Activated CD4-positive, alpha-beta T cell treated with anti-CD3 and anti-CD28 coated beads for 36 hours (primary cell): ENCODE measurements at regions not wholly inside any gene's neighbourhood (a gene's known extent, or its start where the extent isn't known, plus 50 kb on each side); places are given as distances from the start of the nearest gene placed in this dataset.
"Not testable (repeated sequence)": the region's sequence is repeated elsewhere in the genome, so short reads cannot be mapped to it uniquely, and the experiment has no call there.

Source experiments
- ATAC-seq: fragments of 200-7000 bp; cut with Tn5 transposase; one replicate; pipeline ENCODE4 v1.10.0; 2021; ENCODE audit warnings: mild to moderate bottlenecking, moderate library complexity
- CTCF ChIA-PET: fragments of 350-600 bp; sonication (Branson Sonifier 250); formaldehyde crosslinking; loops from one replicate; lab custom pipeline; 2021; ENCODE audit warnings: antibody characterized with exemption; lab: Charles Lee
- POLR2A ChIA-PET: fragments of 350-600 bp; sonication (Branson Sonifier 250); formaldehyde crosslinking; loops from one replicate; lab custom pipeline; 2021; ENCODE audit warnings: antibody characterized with exemption, inconsistent platforms; lab: Charles Lee
- DNase-seq: peaks from one replicate; pipeline ENCODE4 v3.0.0-alpha.2; 2020
- H3K27ac Mint-ChIP-seq: one replicate; pipeline ENCODE4 v1.8.0; 2021; ENCODE audit warnings: mixed read lengths
- H3K27me3 Mint-ChIP-seq: one replicate; pipeline ENCODE4 v1.8.0; 2021; ENCODE audit warnings: mixed read lengths
- H3K36me3 Mint-ChIP-seq: one replicate; pipeline ENCODE4 v1.8.0; 2021; ENCODE audit warnings: low read depth, mixed read lengths
- H3K4me1 Mint-ChIP-seq: one replicate; pipeline ENCODE4 v1.8.0; 2021; ENCODE audit warnings: mixed read lengths
- H3K4me3 Mint-ChIP-seq: one replicate; pipeline ENCODE4 v1.8.0; 2021; ENCODE audit warnings: mild to moderate bottlenecking, moderate library complexity, mixed read lengths
- H3K9me3 Mint-ChIP-seq: one replicate; pipeline ENCODE4 v1.8.0; 2021; ENCODE audit warnings: low read depth, mixed read lengths
- intact Hi-C, 2 experiments: fragments of 100-400 bp; cut with DNase I in 1 of 2; cut with micrococcal nuclease in 1 of 2; formaldehyde crosslinking; loops; one replicate each; pipeline versions ENCODE4 v1.14.2 to v1.15.1; 2022 to 2024; cut with DNase I, micrococcal nuclease

- POLR2A ChIA-PET, H3K36me3 Mint-ChIP-seq, H3K27ac Mint-ChIP-seq, ATAC-seq, H3K4me3 Mint-ChIP-seq, H3K4me1 Mint-ChIP-seq, DNase-seq, CTCF ChIA-PET, intact Hi-C loops, H3K9me3 Mint-ChIP-seq: not testable (repeated sequence)
- peaks cover 11% of the 10 kb centered on the region for H3K27me3 Mint-ChIP-seq
Observed at GRCh38 chr2:91466780-91467363, 2775.4 kb downstream of the RPIA start.

- H3K4me1 Mint-ChIP-seq, H3K9me3 Mint-ChIP-seq, ATAC-seq, DNase-seq, H3K36me3 Mint-ChIP-seq, intact Hi-C loops, CTCF ChIA-PET, POLR2A ChIA-PET: not testable (repeated sequence)
- Mint-ChIP-seq H3K27me3 (peaks cover 14% of the 10 kb centered on the region), H3K4me3 (peak overlapping the region; percentile 63), H3K27ac (peak overlapping the region; percentile 66)
Observed at GRCh38 chr2:91476244-91476935, 2784.9 kb downstream of the RPIA start.

GRCh38 chr2:91476936-91477246 is 2785.4 kb downstream of the RPIA start:
- POLR2A ChIA-PET, H3K9me3 Mint-ChIP-seq, H3K36me3 Mint-ChIP-seq, H3K4me1 Mint-ChIP-seq, DNase-seq, CTCF ChIA-PET, intact Hi-C loops, ATAC-seq: not testable (repeated sequence)
- H3K4me3 Mint-ChIP-seq, result peak overlapping the region; percentile 63
- peak overlapping the region; percentile 66 for H3K27ac Mint-ChIP-seq
- H3K27me3 Mint-ChIP-seq, result peaks cover 16% of the 10 kb centered on the region

- H3K4me1 Mint-ChIP-seq, H3K36me3 Mint-ChIP-seq, H3K9me3 Mint-ChIP-seq, intact Hi-C loops, H3K27ac Mint-ChIP-seq, CTCF ChIA-PET, H3K4me3 Mint-ChIP-seq, POLR2A ChIA-PET, ATAC-seq: not testable (repeated sequence)
- DNase-seq, result peak; percentile 12
- H3K27me3 Mint-ChIP-seq, result peaks cover 13% of the 10 kb centered on the region
Observed at GRCh38 chr2:91477291-91477690, 2785.8 kb downstream of the RPIA start.

GRCh38 chr2:91477731-91478672 is 2786.5 kb downstream of the RPIA start:
- intact Hi-C loops, result no loop called here
- peaks cover 2% of the 10 kb centered on the region for H3K36me3 Mint-ChIP-seq
- POLR2A ChIA-PET, result no interaction called here
- H3K4me3 Mint-ChIP-seq, result no peak overlapping the region
- DNase-seq (peak; percentile 25), ATAC-seq (no peak)
- peaks cover 15% of the 10 kb centered on the region for H3K27me3 Mint-ChIP-seq
- H3K4me1 Mint-ChIP-seq, result peaks cover 3% of the 10 kb centered on the region
- H3K27ac Mint-ChIP-seq, result no peak overlapping the region
- H3K9me3 Mint-ChIP-seq, result no peaks in the 10 kb centered on the region
- CTCF ChIA-PET, result no interaction called here

GRCh38 chr2:91478851-91479718 is 2787.6 kb downstream of the RPIA start:
- H3K4me1 Mint-ChIP-seq, ATAC-seq, H3K27ac Mint-ChIP-seq, POLR2A ChIA-PET, CTCF ChIA-PET, H3K9me3 Mint-ChIP-seq, intact Hi-C loops, H3K36me3 Mint-ChIP-seq, H3K4me3 Mint-ChIP-seq: not testable (repeated sequence)
- DNase-seq, result peak; percentile 24
- peaks cover 13% of the 10 kb centered on the region for H3K27me3 Mint-ChIP-seq

- H3K4me1 Mint-ChIP-seq, DNase-seq, H3K9me3 Mint-ChIP-seq, CTCF ChIA-PET, H3K27ac Mint-ChIP-seq, POLR2A ChIA-PET, intact Hi-C loops, H3K4me3 Mint-ChIP-seq, H3K27me3 Mint-ChIP-seq, H3K36me3 Mint-ChIP-seq, ATAC-seq: not testable (repeated sequence)
Observed at GRCh38 chr2:91485226-91485625, 2793.8 kb downstream of the RPIA start.

- H3K27me3 Mint-ChIP-seq, H3K27ac Mint-ChIP-seq, CTCF ChIA-PET, ATAC-seq, POLR2A ChIA-PET, DNase-seq, H3K4me3 Mint-ChIP-seq, H3K9me3 Mint-ChIP-seq, intact Hi-C loops, H3K36me3 Mint-ChIP-seq, H3K4me1 Mint-ChIP-seq: not testable (repeated sequence)
Observed at GRCh38 chr2:91497129-91498064, 2805.9 kb downstream of the RPIA start.

GRCh38 chr2:91498065-91498449 is 2806.6 kb downstream of the RPIA start:
- H3K4me1 Mint-ChIP-seq, DNase-seq, CTCF ChIA-PET, H3K27ac Mint-ChIP-seq, H3K9me3 Mint-ChIP-seq, H3K27me3 Mint-ChIP-seq, H3K36me3 Mint-ChIP-seq, POLR2A ChIA-PET, intact Hi-C loops, ATAC-seq, H3K4me3 Mint-ChIP-seq: not testable (repeated sequence)

- intact Hi-C loops, H3K9me3 Mint-ChIP-seq, POLR2A ChIA-PET, H3K4me1 Mint-ChIP-seq, ATAC-seq, H3K4me3 Mint-ChIP-seq, H3K27me3 Mint-ChIP-seq, H3K36me3 Mint-ChIP-seq, CTCF ChIA-PET, DNase-seq, H3K27ac Mint-ChIP-seq: not testable (repeated sequence)
Observed at GRCh38 chr2:91498513-91499250, 2807.2 kb downstream of the RPIA start.
